Amniotic stem cell (primary cell): ENCODE measurements at regions not wholly inside any gene's neighbourhood (a gene's known extent, or its start where the extent isn't known, plus 50 kb on each side); places are given as distances from the start of the nearest gene placed in this dataset.
"Not testable (repeated sequence)": the region's sequence is repeated elsewhere in the genome, so short reads cannot be mapped to it uniquely, and the experiment has no call there.

ENCODE experiments used
- DNase-seq: peaks from one replicate; lab custom pipeline; 2025; lab: John Stamatoyannopoulos, UW

DNA sequence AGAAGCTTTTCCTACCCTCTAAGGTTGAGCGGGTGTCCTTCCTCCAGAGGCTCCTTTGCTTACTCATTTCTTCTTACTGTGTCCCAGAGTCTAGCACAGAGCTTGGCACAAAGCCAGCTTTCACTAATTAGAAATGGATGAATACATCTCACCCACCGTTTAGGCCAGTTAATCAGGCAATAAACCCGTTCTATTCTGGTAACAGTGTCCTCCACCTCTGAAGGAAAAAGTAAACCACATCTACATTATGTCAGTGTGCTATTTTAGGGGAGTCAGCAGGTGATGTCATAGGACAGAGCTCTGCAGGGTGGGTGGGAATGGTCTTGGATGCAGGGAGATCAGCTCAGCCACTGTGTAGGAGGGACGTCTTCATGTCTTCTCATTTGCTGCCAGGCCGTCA lies 109.2 kb downstream of the OSTF1 start:
- DNase-seq = no peak

DNA sequence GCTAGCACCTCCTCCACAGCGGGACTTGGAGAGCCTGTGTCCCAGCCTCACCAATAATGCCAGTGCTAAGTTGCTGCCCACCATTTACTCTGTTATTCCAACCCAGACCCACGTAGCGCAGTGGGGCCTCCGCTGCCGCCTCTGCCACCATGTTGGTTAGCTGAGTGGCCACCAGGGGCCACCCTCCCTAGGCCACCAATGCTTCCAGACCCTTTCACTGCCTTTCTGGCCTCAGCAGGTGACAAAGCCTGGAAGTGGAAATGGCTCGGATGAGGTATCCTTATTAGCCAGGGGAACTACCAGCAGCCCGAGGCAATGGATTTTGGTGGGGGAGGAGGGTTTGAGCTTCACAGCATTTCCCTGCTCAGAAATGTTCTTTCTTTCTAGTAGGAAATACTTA lies 110.1 kb downstream of the OSTF1 start:
- DNase-seq = no peak

GRCh38 chr9:75200892-75201470 lies 112.7 kb downstream of the OSTF1 start:
- no peak for DNase-seq

- no peak for DNase-seq
Observed at GRCh38 chr9:75201480-75202209, 113.3 kb downstream of the OSTF1 start.

- DNase-seq = not testable (repeated sequence)
Observed at GRCh38 chr9:75207997-75208396, 119.7 kb downstream of the OSTF1 start.

DNA sequence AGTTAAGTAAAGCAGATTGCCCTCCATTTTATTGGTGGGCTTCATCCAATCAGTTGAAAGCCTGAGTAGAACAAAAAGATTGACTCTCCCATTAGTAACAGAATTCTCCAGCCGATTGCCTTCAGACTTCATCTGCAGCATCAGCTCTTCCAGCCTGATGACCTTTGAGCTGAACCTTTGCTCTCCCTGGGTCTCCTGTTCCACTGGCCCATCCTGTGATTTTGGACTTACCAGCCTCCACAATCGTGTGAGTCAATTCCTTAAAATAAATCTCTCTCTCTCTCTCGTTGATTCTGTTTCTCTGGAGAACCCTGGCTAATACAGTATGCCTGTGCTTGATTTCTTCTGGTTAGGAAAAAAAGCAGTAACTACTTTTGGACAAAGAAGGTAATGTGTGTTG lies 121.9 kb downstream of the OSTF1 start:
- no peak for DNase-seq

- no peak for DNase-seq
Observed at GRCh38 chr9:75213765-75214164, 125.5 kb downstream of the OSTF1 start.

- no peak for DNase-seq
Observed at GRCh38 chr9:75226403-75227139, 138.3 kb downstream of the OSTF1 start.

DNA sequence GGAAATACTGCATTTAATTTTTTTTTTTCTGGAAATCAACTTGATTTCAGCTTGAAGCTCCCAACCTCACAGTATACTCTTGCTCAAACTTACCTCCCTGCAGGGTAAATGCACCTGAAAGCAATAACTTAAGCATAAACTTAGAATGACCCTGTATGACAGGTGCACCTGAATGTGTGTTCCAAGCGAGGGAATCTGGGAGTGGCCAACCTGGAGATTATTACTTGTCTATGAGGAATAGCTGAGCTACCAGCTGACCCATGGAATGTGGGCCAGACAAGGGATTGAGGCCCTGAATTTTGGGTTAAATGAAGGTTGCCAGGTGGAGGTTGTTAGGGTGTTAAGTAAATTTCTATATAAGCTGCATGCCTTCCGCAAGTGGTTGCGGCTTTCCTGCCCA lies 140.6 kb downstream of the OSTF1 start:
- no peak for DNase-seq

GRCh38 chr9:75229605-75230332 lies 141.5 kb downstream of the OSTF1 start:
- no peak for DNase-seq

DNA sequence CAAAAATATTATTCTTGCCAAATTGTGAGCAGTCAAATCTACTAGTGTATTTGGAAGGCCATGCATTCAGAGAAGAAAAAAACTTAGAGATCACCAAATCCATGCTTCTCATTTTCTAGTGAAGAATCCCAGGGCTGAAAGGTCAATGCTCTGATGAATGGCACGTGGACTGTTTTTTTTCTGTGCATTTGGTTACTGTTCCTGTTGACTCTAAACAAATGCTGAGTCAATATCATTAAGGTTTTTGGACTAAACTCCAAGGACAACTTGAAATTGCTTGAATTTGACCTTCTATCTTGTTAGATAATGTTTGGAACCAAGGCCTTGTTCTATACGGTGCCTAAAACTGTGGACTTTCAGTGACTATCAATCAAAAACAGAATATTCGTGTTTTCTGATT lies 142.2 kb downstream of the OSTF1 start:
- no peak for DNase-seq

- no peak for DNase-seq
Observed at GRCh38 chr9:75231167-75231566, 142.9 kb downstream of the OSTF1 start.

DNA sequence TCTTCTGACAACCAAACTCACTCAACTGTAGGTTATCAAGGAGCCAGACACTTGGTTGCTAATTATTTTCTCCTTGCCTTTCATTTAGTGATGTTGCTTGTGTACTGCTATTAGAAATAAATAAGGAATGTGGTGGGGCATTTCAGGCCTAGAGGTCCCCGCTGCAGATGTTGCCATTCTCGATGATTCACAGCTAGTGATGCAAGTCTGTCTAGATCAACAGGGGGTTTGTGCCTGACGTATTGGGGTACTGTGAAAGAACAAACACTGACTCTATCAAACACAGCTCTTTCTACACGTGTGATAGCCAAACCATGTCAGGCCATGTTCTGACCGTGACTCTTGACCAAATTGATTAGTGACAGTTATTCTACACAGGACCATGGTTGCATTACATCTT lies 144.7 kb downstream of the OSTF1 start:
- no peak for DNase-seq

DNA sequence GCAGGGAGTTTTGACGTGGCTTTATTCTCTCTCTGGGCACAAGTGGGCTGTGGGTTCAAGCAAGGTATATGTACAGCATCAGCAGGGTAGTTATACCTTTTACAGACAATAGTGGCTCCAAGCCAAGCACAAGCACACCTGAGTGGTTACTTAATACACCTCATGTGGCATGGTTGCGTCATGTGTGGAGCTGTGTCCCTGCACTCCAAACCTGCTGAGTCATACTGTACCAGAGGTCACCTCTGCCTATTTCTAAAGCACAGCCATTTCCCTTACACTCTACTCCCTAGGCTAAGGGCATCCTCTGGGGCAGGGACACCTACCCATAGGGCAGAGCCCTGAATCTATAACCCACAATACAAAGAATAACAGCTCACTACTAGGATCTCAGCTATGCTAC lies 147.3 kb downstream of the OSTF1 start:
- DNase-seq = no peak

GRCh38 chr9:75238311-75238976 lies 150.1 kb downstream of the OSTF1 start:
- DNase-seq = peak; percentile 26

DNA sequence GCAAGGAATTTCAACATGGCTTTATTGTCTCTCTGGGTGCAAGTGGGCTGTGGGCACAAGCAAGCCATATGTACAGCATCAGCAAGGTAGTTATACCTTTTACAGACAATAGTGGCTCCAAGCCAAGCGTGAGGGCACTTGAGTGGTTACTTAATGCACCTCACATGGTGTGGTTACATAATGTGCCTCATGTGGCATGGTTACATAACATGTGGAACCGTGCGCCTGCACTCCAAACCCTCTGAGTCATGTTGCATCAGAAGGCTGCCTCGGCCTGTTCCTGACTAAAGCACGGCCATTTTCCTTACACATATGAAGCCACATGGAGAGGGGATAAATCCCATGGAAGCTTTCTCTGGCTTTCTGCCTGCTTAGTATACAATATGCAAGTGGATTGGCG lies 150.9 kb downstream of the OSTF1 start:
- DNase-seq = no peak

- no peak for DNase-seq
Observed at GRCh38 chr9:75242426-75242825, 154.1 kb downstream of the OSTF1 start.

GRCh38 chr9:75246949-75247348 lies 158.6 kb downstream of the OSTF1 start:
- no peak for DNase-seq

DNA sequence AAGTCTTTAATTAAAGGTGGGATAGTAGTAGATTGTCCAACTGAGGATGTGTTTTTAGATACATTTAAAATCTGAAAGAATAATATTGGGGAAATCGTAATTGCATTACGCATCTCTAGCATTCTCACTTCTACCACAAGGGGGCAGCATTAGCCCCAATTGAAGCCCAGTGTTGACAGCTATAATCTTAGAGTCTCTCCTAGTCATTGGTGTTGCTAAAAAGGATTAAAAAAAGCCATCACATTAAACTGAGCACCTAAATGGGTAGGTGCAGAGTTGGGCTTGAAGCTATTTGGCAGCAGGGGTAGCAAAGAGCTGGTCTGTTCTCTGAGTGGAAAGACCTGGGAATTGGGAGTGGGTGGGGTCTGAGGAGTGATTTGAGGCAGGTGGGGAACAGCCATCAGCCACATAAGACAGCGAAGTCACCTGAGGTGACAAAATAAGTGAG lies 177.2 kb downstream of the OSTF1 start:
- peak; percentile 1 for DNase-seq

DNA sequence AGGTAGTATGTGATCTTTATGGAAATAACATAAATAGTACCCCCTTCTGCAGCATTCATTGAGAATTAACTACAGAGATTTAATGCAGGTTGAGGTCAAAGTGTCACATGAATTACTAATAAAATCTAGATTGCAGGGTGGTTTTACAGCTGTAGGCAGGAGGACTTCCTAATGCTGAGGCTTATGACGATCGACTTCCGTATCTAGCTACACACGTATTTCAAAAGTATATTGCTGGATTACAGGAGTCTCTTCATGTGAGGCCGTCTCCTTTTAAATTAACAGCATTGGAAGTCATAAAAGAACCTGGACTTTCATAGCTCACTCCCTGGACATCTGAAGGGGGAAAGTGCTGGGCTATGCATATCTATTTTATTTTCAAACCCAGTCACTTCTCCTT lies 180.9 kb downstream of the OSTF1 start:
- DNase-seq = no peak

- DNase-seq = not testable (repeated sequence)
Observed at GRCh38 chr9:75273055-75273454, 184.7 kb downstream of the OSTF1 start.

DNA sequence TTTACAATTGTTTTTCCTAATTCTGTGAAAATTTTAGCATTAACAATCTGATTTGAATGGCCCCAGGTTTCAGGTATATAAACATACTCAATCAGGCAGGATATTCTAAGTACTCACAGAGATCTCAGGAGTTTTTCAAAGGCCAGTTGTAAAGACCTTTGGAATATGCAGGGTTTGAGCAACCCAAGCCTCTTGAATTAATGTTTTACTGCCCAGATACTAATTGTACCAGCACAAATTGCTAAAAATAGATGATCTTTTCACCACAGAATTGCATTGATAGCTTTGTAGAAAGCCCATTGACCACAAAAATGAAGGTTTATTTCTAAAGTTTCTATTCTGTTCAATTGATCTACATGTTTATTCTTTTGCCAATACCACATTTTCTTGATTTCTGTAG lies 186.5 kb downstream of the OSTF1 start:
- DNase-seq = no peak
